GM12878 (cell line): ENCODE measurements at regions not wholly inside any gene's neighbourhood (a gene's known extent, or its start where the extent isn't known, plus 50 kb on each side); places are given as distances from the start of the nearest gene placed in this dataset.

Source experiments
- ATAC-seq: fragments of 200-7000 bp; cut with Tn5 transposase; 3 replicates; pipeline ENCODE4 v1.9.1; 2020; ENCODE audit warnings: mild to moderate bottlenecking, moderate library complexity
- BruUV-seq: library from RNA; stranded (reverse); fragments of 400-500 nt; replicated peaks from 2 replicates; lab custom pipeline; 2021; lab: Mats Ljungman, UMichigan
- CTCF ChIA-PET: fragments of 300-600 bp; sonication (Branson Sonifier 250); formaldehyde crosslinking; extraction: SDS; loops from one replicate; lab custom pipeline; 2021; ENCODE audit warnings: inconsistent platforms; lab: Yijun Ruan, JAX
- POLR2A ChIA-PET: fragments of 350-600 bp; formaldehyde crosslinking; extraction: SDS; loops from one replicate; lab custom pipeline; 2021; ENCODE audit warnings: inconsistent platforms; lab: Charles Lee
- RAD21 ChIA-PET: fragments of 300-600 bp; sonication (Branson Sonifier 250); formaldehyde crosslinking; loops from one replicate; lab custom pipeline; 2023; ENCODE audit warnings: antibody characterized with exemption; ENCODE audit not compliant: unreplicated experiment; lab: Charles Lee
- SMC1A ChIA-PET: fragments of 300-600 bp; sonication (Branson Sonifier 250); formaldehyde crosslinking; loops from one replicate; lab custom pipeline; 2023; ENCODE audit not compliant: unreplicated experiment, uncharacterized antibody; lab: Charles Lee
- DNase-seq: peaks from one replicate; pipeline ENCODE4 v3.0.0-alpha.2; 2011; ENCODE audit warnings: low read depth, low spot score
- FAIRE-seq: peaks from 3 replicates; lab custom pipeline; 2011; peaks lifted over from hg19 to GRCh38; lab: Jason Lieb, UNC
- H2AFZ ChIP-seq: 2 replicates; pipeline ENCODE4 v1.6.0; 2011; ENCODE audit warnings: low read depth, low read length, control low read depth; ENCODE audit not compliant: control insufficient read depth
- H3K27ac ChIP-seq: 2 replicates; pipeline ENCODE4 v1.5.1; 2011; ENCODE audit warnings: control low read depth; ENCODE audit not compliant: control insufficient read depth, insufficient read depth
- H3K27me3 ChIP-seq, 2 experiments: replicated peaks in 1 of 2; 2 replicates each; pipeline versions ENCODE4 v1.6.0 to v1.6.1; 2011; ENCODE audit warnings: low read length in 1 of 2; ENCODE audit not compliant: control insufficient read depth in 2 of 2, insufficient read depth in 2 of 2
- H3K36me3 ChIP-seq, 2 experiments: 2 replicates each; pipeline ENCODE4 v1.5.1; 2011; ENCODE audit warnings: low read length in 1 of 2; ENCODE audit not compliant: control insufficient read depth in 2 of 2, insufficient read depth in 2 of 2
- H3K4me1 ChIP-seq: 2 replicates; pipeline ENCODE4 v1.6.1; 2011; ENCODE audit warnings: mild to moderate bottlenecking, low read length, moderate library complexity, mixed read lengths; ENCODE audit not compliant: control insufficient read depth, insufficient read depth
- H3K4me2 ChIP-seq: 2 replicates; pipeline ENCODE4 v1.6.0; 2011; ENCODE audit warnings: control low read depth; ENCODE audit not compliant: control insufficient read depth, insufficient read depth
- H3K4me3 ChIP-seq: fragments of 200-600 bp; sonication (generic); 2 replicates; pipeline ENCODE4 v1.5.1; 2016
- H3K79me2 ChIP-seq: 2 replicates; pipeline ENCODE4 v1.6.0; 2011; ENCODE audit warnings: low read length; ENCODE audit not compliant: control insufficient read depth, insufficient read depth
- H3K9ac ChIP-seq: 2 replicates; pipeline ENCODE4 v1.8.0; 2011; ENCODE audit warnings: low read length, control low read depth, mixed read lengths; ENCODE audit not compliant: control insufficient read depth, insufficient read depth
- H3K9me3 ChIP-seq: replicated peaks from 3 replicates; pipeline ENCODE4 v1.5.1; 2011; ENCODE audit warnings: mild to moderate bottlenecking, low read length; ENCODE audit not compliant: control insufficient read depth, insufficient read depth
- H4K20me1 ChIP-seq: 2 replicates; pipeline ENCODE4 v1.6.0; 2011; ENCODE audit not compliant: control insufficient read depth, insufficient read depth
- CREB1 ChIP-seq: IDR thresholded peaks from 2 replicates; pipeline ENCODE4 v1.6.1; 2012; ENCODE audit warnings: low read depth, mild to moderate bottlenecking, inconsistent platforms
- CUX1 ChIP-seq: IDR thresholded peaks from 2 replicates; pipeline ENCODE4 v1.6.1; 2012; ENCODE audit warnings: improper control_type of control experiment, low read depth, low read length; ENCODE audit not compliant: insufficient replicate concordance
- ELK1 ChIP-seq: IDR thresholded peaks from 2 replicates; pipeline ENCODE4 v1.6.1; 2012; ENCODE audit warnings: low read depth, low read length, improper control_type of control experiment
- FOS ChIP-seq: IDR thresholded peaks from 3 replicates; pipeline ENCODE4 v1.6.1; 2011; ENCODE audit warnings: borderline replicate concordance; ENCODE audit not compliant: insufficient read length; ENCODE audit errors: extremely low read depth
- FOXM1 ChIP-seq: IDR thresholded peaks from 2 replicates; pipeline ENCODE4 v1.6.1; 2012; ENCODE audit warnings: low read depth, mild to moderate bottlenecking, inconsistent platforms, low read length, moderate library complexity
- HDAC6 ChIP-seq: fragments of 200-600 bp; sonication (generic); IDR thresholded peaks from one replicate; pipeline ENCODE4 v1.8.0; 2017; ENCODE audit warnings: antibody characterized with exemption; ENCODE audit not compliant: unreplicated experiment
- RAD21 ChIP-seq: IDR thresholded peaks from 2 replicates; pipeline ENCODE4 v1.6.1; 2011; ENCODE audit warnings: mild to moderate bottlenecking, low read depth, low read length, moderate library complexity; ENCODE audit not compliant: insufficient read depth
- RAD51 ChIP-seq: fragments of 450-650 bp; IDR thresholded peaks from 2 replicates; pipeline ENCODE4 v1.6.1; 2016; ENCODE audit warnings: moderate library complexity, mild to moderate bottlenecking, inconsistent platforms
- SREBF2 ChIP-seq: IDR thresholded peaks from 2 replicates; pipeline ENCODE4 v1.6.1; 2012; ENCODE audit warnings: mild to moderate bottlenecking, low read length
- SUPT20H ChIP-seq: IDR thresholded peaks from 2 replicates; pipeline ENCODE4 v1.6.1; 2011; ENCODE audit warnings: low read depth, mild to moderate bottlenecking, low read length, moderate library complexity, borderline replicate concordance; ENCODE audit not compliant: control insufficient read depth
- YBX1 ChIP-seq: fragments of 450-650 bp; IDR thresholded peaks from 2 replicates; pipeline ENCODE4 v1.6.1; 2016; ENCODE audit warnings: antibody characterized with exemption
- ZBTB40 ChIP-seq: fragments of 450-650 bp; IDR thresholded peaks from 2 replicates; pipeline ENCODE4 v1.6.1; 2016; ENCODE audit warnings: mild to moderate bottlenecking, moderate library complexity, borderline replicate concordance
- ZNF217 ChIP-seq: fragments of 450-650 bp; IDR thresholded peaks from 2 replicates; pipeline ENCODE4 v1.6.1; 2017; ENCODE audit warnings: antibody characterized with exemption, mild to moderate bottlenecking
- WGBS: methylation state at CpG from one replicate; pipeline ENCODE4 v1.1.6; 2016; ENCODE audit warnings: low lambda C conversion rate; ENCODE audit not compliant: insufficient replicate concordance, insufficient coverage; ENCODE audit errors: missing lambda C conversion rate; 5-methylcytosine and 5-hydroxymethylcytosine counted together
- in situ Hi-C: fragments of 300-500 bp; cut with MboI; formaldehyde crosslinking; loops from 9 replicates; pipeline ENCODE4 v1.14.3; 2018; ENCODE audit warnings: mixed read lengths
- intact Hi-C: fragments of 100-400 bp; cut with micrococcal nuclease; formaldehyde crosslinking; loops from one replicate; pipeline ENCODE4 v1.14.2; 2022; ENCODE audit not compliant: unreplicated experiment

- H3K9me3 ChIP-seq: no peaks in the 10 kb centered on the region; the same call in 2 of the 3 replicates
- ChIA-PET SMC1A (interaction anchor here (0.7 to 1.3 kb wide), 2 partner anchors 17 to 134 kb away, joined by 3 to 5 read pairs; no protein-coding TSS in a partner anchor), RAD21 (no interaction called here), POLR2A (no interaction called here)
- WGBS: 67% methylated on average over 4 of the region's 4 CpGs
- H3K27ac ChIP-seq: no peak overlapping the region
- H3K4me3 ChIP-seq: no peak overlapping the region
- H3K79me2 ChIP-seq: no peaks in the 10 kb centered on the region
- H3K9ac ChIP-seq: no peak overlapping the region
- no peak for DNase-seq
- no TSS peak for BruUV-seq
- no peaks in the 10 kb centered on the region for H4K20me1 ChIP-seq
- TF ChIP-seq CREB1: no peak
- TF ChIP-seq ELK1: no peak
- TF ChIP-seq SREBF2: no peak
- no peak for TF ChIP-seq RAD51
- TF ChIP-seq CUX1: no peak
- no peak for TF ChIP-seq FOS
- no peak for TF ChIP-seq HDAC6
- TF ChIP-seq SUPT20H: no peak
- TF ChIP-seq YBX1: no peak
- no peak for TF ChIP-seq FOXM1
- TF ChIP-seq ZBTB40: no peak
- no peak for TF ChIP-seq RAD21
- TF ChIP-seq ZNF217: no peak
- TF ChIP-seq, all 136 proteins: peak for 0
- no peak overlapping the region for H3K4me2 ChIP-seq
- no peaks in the 10 kb centered on the region for H3K4me1 ChIP-seq
- intact Hi-C loops (no loop called here), in situ Hi-C loops (no loop called here)
- H2AFZ ChIP-seq: no peak overlapping the region
- H3K36me3 ChIP-seq: no peaks in the 10 kb centered on the region
- CTCF ChIA-PET: no interaction called here
- no peak for FAIRE-seq
- ATAC-seq: no peak
- H3K27me3 ChIP-seq: no peaks in the 10 kb centered on the region
These were observed 98.3 kb upstream of the SLC2A1 start for GRCh38 chr1:43056981-43057391.
